ENCODE measurements at regions not wholly inside any gene's neighbourhood (a gene's known extent, or its start where the extent isn't known, plus 50 kb on each side); places are given as distances from the start of the nearest gene placed in this dataset.

DNA sequence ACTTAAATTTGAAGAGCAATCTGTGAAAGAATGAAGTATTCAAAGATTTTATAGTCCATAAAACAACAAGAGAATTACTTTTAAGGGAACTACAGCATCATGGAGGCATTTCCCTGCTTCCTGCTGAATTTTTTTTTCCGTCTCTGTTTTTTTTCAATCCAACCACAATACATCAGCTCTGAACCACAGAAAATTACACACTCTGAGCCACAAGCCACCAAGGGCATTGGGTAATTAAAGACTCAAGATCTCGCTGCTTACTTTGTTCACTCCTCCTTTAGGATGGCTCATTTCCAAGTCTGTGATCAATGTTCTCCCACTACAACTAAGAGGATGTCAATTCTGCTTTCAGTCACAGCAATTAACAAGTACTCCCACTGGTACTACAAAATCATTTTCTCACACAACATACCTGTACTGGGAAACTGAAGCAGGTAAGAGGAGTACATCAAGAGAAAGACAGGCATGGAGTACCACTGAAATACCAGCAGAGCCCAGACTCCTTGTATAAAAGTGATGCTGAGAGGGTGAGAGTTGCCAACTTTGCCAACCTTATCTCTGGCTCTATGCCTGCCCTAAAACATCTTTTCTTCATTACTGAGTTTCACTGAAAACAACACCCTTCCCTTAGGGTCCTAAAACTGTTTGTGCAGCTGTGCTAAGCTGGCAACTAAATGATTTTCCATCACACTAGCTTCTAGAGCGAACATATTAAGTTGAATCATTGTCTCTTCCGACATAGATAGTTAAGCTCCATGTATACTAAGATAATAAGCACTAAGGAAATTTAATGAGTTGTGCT, 105.8 kb upstream of the MAGEB18 start:
- no peaks in the 10 kb centered on the region for H3K27me3 Mint-ChIP-seq (ENCODE audit: low read depth)
- H3K27ac Mint-ChIP-seq = no peak overlapping the region
- no peak overlapping the region for H3K4me3 Mint-ChIP-seq
- H3K4me1 Mint-ChIP-seq = no peaks in the 10 kb centered on the region
- DNase-seq (ENCODE audit: low spot score in 2 of 2, unreplicated experiment in 2 of 2) = no peak
- H3K9me3 Mint-ChIP-seq = peaks cover 6% of the 10 kb centered on the region
- no peaks in the 10 kb centered on the region for H3K36me3 Mint-ChIP-seq
- TF ChIP-seq, protein P1, sequence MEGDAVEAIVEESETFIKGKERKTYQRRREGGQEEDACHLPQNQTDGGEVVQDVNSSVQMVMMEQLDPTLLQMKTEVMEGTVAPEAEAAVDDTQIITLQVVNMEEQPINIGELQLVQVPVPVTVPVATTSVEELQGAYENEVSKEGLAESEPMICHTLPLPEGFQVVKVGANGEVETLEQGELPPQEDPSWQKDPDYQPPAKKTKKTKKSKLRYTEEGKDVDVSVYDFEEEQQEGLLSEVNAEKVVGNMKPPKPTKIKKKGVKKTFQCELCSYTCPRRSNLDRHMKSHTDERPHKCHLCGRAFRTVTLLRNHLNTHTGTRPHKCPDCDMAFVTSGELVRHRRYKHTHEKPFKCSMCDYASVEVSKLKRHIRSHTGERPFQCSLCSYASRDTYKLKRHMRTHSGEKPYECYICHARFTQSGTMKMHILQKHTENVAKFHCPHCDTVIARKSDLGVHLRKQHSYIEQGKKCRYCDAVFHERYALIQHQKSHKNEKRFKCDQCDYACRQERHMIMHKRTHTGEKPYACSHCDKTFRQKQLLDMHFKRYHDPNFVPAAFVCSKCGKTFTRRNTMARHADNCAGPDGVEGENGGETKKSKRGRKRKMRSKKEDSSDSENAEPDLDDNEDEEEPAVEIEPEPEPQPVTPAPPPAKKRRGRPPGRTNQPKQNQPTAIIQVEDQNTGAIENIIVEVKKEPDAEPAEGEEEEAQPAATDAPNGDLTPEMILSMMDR (IDR thresholded peaks at IDR 0.05; ENCODE audit: unreplicated experiment) = no peak

DNA sequence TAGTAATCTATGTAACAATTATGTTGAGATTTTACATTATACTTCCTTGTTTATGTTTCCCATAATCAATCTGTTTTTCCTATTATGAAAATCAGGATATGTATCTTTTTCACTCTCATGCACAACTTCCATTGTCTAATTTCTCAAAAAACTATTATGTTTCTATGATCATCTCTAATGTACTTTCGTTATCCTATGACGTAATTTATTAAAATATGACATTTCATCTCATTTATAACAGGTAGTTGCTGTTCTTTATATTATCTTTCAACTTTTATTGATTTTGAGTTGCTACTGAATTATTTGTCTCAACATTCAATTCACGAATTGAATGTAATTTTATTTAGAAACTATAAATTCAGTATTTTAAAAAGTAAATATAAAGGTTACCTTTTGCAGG, 100.8 kb upstream of the MAGEB18 start:
- Mint-ChIP-seq H3K27ac (no peak overlapping the region), H3K4me1 (no peaks in the 10 kb centered on the region), H3K27me3 (ENCODE audit: low read depth) (no peaks in the 10 kb centered on the region), H3K9me3 (peaks cover 17% of the 10 kb centered on the region), H3K4me3 (no peak overlapping the region), H3K36me3 (no peaks in the 10 kb centered on the region)
- TF ChIP-seq, protein P1 (IDR thresholded peaks at IDR 0.05; ENCODE audit: unreplicated experiment) = no peak
- DNase-seq (ENCODE audit: low spot score in 2 of 2, unreplicated experiment in 2 of 2) = no peak

DNA sequence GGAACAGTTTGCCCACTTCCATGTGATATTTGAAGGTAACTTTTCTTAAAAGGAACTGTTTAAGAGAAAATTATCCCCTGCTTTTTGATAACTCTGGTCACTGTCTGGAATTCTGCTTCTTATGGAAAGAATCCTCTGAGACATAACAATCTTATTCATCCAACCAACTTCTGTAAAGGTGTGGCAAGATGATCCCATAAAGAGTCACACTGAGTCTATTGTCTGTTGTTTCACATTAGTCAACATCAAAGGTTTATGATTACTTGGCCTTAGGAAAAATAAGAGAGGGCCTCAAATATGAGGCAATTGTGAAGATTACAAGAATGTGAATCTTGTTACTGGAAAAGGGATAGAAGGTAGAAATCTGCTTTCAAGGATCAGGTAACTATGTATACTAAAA, 88.0 kb upstream of the MAGEB18 start:
- DNase-seq (ENCODE audit: low spot score in 2 of 2, unreplicated experiment in 2 of 2) = no peak
- Mint-ChIP-seq H3K27ac (no peak overlapping the region), H3K9me3 (peaks cover 53% of the 10 kb centered on the region), H3K4me1 (peaks cover 2% of the 10 kb centered on the region), H3K27me3 (ENCODE audit: low read depth) (no peaks in the 10 kb centered on the region), H3K4me3 (no peak overlapping the region), H3K36me3 (no peaks in the 10 kb centered on the region)
- TF ChIP-seq, protein P1 (IDR thresholded peaks at IDR 0.05; ENCODE audit: unreplicated experiment) = no peak

DNA sequence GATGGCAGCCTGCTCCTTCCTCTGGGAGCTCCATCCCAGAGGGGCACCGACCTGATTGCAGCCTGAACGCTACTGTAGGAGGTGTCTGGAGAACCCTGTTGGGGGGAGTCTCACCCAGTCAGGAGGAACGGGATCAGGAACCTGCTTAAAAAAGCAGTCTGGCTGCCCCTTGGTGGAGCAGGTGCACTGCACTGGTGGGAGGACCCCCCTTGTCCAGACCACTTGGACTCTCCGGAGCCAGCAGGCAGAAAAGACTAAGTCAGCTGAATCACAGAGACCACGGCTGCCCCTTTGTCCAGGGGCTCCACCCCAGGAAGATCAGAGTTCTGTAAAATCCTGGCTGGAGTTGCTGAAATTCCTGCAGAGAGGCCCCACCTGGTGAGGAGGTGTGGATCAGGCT, 67.3 kb upstream of the MAGEB18 start:
- TF ChIP-seq, protein P1 (IDR thresholded peaks at IDR 0.05; ENCODE audit: unreplicated experiment) = no peak
- no peak for DNase-seq (ENCODE audit: low spot score in 2 of 2, unreplicated experiment in 2 of 2)
- Mint-ChIP-seq H3K4me3 (no peak overlapping the region), H3K9me3 (peaks cover 33% of the 10 kb centered on the region), H3K36me3 (no peaks in the 10 kb centered on the region), H3K27ac (no peak overlapping the region), H3K4me1 (no peaks in the 10 kb centered on the region), H3K27me3 (ENCODE audit: low read depth) (no peaks in the 10 kb centered on the region)

DNA sequence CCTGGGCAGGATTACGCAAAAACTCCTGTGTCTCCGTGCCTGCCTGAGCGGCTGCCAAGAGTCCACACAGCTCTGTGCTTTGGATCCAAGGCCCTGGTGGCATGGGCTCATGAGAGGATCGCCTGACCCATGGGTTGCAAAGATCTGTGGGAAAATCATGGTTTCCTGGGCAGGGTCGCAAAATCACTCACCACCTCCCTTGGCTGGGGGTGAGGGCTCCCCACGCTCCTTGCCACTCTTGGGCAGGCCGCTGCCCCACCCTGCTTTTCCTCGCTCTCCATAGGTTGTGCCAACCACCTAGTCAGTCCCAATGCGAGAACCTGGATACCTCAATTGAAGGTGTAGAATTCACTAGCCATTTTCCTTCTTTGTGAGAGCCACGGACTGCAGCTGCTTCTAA, 66.5 kb upstream of the MAGEB18 start:
- Mint-ChIP-seq H3K27ac (no peak overlapping the region), H3K4me1 (no peaks in the 10 kb centered on the region), H3K9me3 (peaks cover 33% of the 10 kb centered on the region), H3K4me3 (no peak overlapping the region), H3K27me3 (ENCODE audit: low read depth) (no peaks in the 10 kb centered on the region), H3K36me3 (no peaks in the 10 kb centered on the region)
- TF ChIP-seq, protein P1 (IDR thresholded peaks at IDR 0.05; ENCODE audit: unreplicated experiment) = no peak
- DNase-seq (ENCODE audit: low spot score in 2 of 2, unreplicated experiment in 2 of 2) = no peak

All from mesothelial cell of epicardium (in vitro differentiated cells).